ENCODE measurements at regions not wholly inside any gene's neighbourhood (a gene's known extent, or its start where the extent isn't known, plus 50 kb on each side); places are given as distances from the start of the nearest gene placed in this dataset.
"Not testable (repeated sequence)": the region's sequence is repeated elsewhere in the genome, so short reads cannot be mapped to it uniquely, and the experiment has no call there.

DNA sequence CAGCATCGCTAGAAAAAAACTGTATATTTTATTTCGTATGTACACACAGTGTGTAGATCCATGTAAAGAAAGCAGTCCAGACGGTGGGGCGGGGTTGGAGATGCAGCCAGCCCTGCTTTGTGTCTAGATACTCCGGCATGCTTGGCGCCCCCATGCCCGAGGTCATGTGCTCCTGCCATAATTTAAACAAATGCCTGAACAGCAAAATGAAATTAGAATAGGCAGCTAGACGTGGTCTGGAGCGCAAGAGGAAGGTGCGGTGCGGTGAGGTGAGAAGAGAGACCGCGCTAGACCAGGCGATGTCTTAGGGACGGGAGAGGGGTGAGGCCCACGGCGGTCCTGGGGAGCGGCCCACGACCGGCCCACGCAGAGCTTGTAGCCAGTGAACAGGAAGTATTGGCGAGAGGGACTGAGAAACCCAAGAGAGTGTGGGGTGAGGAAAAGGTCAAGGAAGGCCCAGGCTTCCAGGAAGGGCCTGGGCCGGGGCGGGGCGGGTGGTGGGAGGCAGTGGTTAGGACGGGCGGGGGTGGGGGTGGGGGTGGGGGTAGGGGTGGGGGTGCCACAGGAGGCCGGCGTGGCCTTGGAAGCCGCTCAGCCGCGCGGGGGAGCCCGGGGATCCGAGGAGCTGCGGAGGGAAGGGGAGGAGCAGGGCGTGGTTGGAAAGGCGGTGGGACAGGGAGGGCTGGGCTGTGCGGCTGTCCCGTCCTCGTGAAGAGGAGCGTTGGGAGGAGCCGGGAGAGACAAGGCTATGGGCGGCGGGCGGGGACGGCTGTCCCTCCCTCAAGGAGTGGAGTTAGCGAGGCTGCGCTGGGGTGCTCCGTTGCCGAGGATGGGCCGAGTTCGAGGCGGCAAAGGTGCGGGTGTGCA lies 254.7 kb upstream of the SGCG start:
- Histone ChIP-seq H3K9me3 (ENCODE audit: control insufficient read depth, low read length) (no peaks in the 10 kb centered on the region), H3K4me1 (ENCODE audit: control insufficient read depth, insufficient read depth, low read length) (no peaks in the 10 kb centered on the region), H3K4me3 (ENCODE audit: low read length) (no peak overlapping the region), H3K9ac (ENCODE audit: extremely low read depth, low read length, poor library complexity, severe bottlenecking) (no peak overlapping the region), H3K27me3 (ENCODE audit: control insufficient read depth, insufficient read depth, low read length, poor library complexity, severe bottlenecking) (no peaks in the 10 kb centered on the region), H3K36me3 (ENCODE audit: control insufficient read depth, insufficient read depth, low read length) (no peaks in the 10 kb centered on the region), H3K27ac (ENCODE audit: low read depth, low read length) (no peak overlapping the region)
- TF ChIP-seq, protein P1, sequence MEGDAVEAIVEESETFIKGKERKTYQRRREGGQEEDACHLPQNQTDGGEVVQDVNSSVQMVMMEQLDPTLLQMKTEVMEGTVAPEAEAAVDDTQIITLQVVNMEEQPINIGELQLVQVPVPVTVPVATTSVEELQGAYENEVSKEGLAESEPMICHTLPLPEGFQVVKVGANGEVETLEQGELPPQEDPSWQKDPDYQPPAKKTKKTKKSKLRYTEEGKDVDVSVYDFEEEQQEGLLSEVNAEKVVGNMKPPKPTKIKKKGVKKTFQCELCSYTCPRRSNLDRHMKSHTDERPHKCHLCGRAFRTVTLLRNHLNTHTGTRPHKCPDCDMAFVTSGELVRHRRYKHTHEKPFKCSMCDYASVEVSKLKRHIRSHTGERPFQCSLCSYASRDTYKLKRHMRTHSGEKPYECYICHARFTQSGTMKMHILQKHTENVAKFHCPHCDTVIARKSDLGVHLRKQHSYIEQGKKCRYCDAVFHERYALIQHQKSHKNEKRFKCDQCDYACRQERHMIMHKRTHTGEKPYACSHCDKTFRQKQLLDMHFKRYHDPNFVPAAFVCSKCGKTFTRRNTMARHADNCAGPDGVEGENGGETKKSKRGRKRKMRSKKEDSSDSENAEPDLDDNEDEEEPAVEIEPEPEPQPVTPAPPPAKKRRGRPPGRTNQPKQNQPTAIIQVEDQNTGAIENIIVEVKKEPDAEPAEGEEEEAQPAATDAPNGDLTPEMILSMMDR (conservative IDR thresholded peaks at IDR 0.05), result no peak
- Mint-ChIP-seq H3K36me3 (ENCODE audit: low read depth) (no peaks in the 10 kb centered on the region), H3K9me3 (no peaks in the 10 kb centered on the region), H3K27ac (no peak overlapping the region), H3K4me1 (peaks cover 15% of the 10 kb centered on the region), H3K4me3 (peak overlapping the region; percentile 70), H3K27me3 (ENCODE audit: insufficient read depth) (peaks cover 7% of the 10 kb centered on the region)
- DNase-seq, result peak; percentile 92
- WGBS, 2 experiments (ENCODE audit: insufficient coverage in 1 of 2, insufficient read length in 1 of 2), result 81 to 90% methylated on average over 17 to 50 of the region's 55 CpGs

DNA sequence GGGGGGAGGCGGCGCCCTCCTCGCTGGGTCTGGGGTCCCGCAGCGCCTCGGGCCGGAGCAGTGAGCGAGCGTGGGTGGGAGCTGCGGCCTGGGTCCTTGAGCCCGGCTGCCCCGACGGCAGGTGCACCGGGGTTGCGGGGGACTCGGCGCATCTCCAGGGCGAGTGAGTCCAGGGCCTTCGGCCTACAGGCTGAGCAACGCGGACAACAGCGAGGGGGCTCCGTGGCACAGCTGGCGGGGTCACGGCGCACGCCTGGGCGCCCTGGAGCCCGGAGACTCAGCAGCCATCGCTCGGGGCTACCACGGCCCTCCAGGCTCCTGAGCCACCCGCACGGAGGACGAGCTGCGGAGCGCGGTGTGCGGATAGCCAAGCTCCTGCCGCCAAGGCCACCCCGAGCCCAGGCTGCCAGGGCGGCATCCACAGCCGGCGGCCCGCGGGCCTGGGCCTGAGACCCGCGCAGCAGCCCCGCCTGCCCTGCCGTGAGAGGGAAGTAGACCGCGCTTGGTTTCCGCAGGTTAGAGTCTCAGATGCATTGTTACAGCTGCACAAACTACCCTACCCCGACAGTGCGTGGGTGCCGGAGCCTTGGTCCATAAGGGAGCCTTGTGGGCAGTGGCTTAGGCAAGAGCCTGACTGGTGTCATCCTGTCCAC lies 253.9 kb upstream of the SGCG start:
- peak overlapping the region; percentile 70 for H3K4me3 Mint-ChIP-seq
- no peak overlapping the region for H3K27ac ChIP-seq (ENCODE audit: low read depth, low read length)
- DNase-seq, result no peak

DNA sequence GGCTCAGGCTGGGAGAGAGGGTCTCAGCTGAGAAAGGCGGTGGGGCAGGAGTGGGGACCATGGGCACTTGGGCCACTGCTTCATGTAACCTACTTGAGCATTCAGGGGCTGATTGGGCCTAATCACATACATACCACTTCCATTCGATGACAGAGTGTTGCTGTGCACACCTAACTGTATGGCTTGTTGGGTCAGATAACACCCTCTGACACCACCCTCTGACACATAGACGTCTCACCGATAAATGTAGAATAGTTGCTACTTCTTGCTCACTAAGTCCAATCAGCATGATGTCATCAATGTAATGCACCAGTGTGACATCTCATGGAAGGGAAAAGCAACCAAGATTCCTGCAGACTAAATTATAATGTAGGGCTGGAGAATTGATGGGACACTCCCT lies 252.9 kb upstream of the SGCG start:
- not testable (repeated sequence) for H3K4me3 ChIP-seq (ENCODE audit: low read length); H3K36me3 Mint-ChIP-seq (ENCODE audit: low read depth); H3K36me3 ChIP-seq (ENCODE audit: control insufficient read depth, insufficient read depth, low read length); H3K27me3 Mint-ChIP-seq (ENCODE audit: insufficient read depth); DNase-seq; H3K9ac ChIP-seq (ENCODE audit: extremely low read depth, low read length, poor library complexity, severe bottlenecking); H3K4me1 ChIP-seq (ENCODE audit: control insufficient read depth, insufficient read depth, low read length); H3K27ac ChIP-seq (ENCODE audit: low read depth, low read length); H3K27ac Mint-ChIP-seq; H3K9me3 Mint-ChIP-seq; H3K9me3 ChIP-seq (ENCODE audit: control insufficient read depth, low read length); H3K27me3 ChIP-seq (ENCODE audit: control insufficient read depth, insufficient read depth, low read length, poor library complexity, severe bottlenecking)
- Mint-ChIP-seq H3K4me1 (peaks cover 15% of the 10 kb centered on the region), H3K4me3 (peak overlapping the region; percentile 70)
- 92 to 100% methylated on average over 1 to 4 of the region's 4 CpGs for WGBS, 2 experiments (ENCODE audit: insufficient coverage in 1 of 2, insufficient read length in 1 of 2)

More for the DNA sequence above, 253.9 kb upstream of the SGCG start:
- Histone ChIP-seq H3K36me3 (ENCODE audit: control insufficient read depth, insufficient read depth, low read length) (no peaks in the 10 kb centered on the region), H3K9me3 (ENCODE audit: control insufficient read depth, low read length) (no peaks in the 10 kb centered on the region), H3K4me3 (ENCODE audit: low read length) (no peak overlapping the region), H3K4me1 (ENCODE audit: control insufficient read depth, insufficient read depth, low read length) (no peaks in the 10 kb centered on the region), H3K9ac (ENCODE audit: extremely low read depth, low read length, poor library complexity, severe bottlenecking) (no peak overlapping the region), H3K27me3 (ENCODE audit: control insufficient read depth, insufficient read depth, low read length, poor library complexity, severe bottlenecking) (no peaks in the 10 kb centered on the region)
- H3K9me3 Mint-ChIP-seq, result no peaks in the 10 kb centered on the region
- WGBS, 2 experiments (ENCODE audit: insufficient coverage in 1 of 2, insufficient read length in 1 of 2), result 95 to 98% methylated on average over 19 to 56 of the region's 56 CpGs
- H3K27ac Mint-ChIP-seq, result no peak overlapping the region
- TF ChIP-seq, protein P1 (conservative IDR thresholded peaks at IDR 0.05), result no peak
- no peaks in the 10 kb centered on the region for H3K36me3 Mint-ChIP-seq (ENCODE audit: low read depth)
- peaks cover 7% of the 10 kb centered on the region for H3K27me3 Mint-ChIP-seq (ENCODE audit: insufficient read depth)
- peaks cover 15% of the 10 kb centered on the region for H3K4me1 Mint-ChIP-seq
